ENCODE measurements at regions not wholly inside any gene's neighbourhood (a gene's known extent, or its start where the extent isn't known, plus 50 kb on each side); places are given as distances from the start of the nearest gene placed in this dataset.
"Not testable (repeated sequence)": the region's sequence is repeated elsewhere in the genome, so short reads cannot be mapped to it uniquely, and the experiment has no call there.

GRCh38 chr10:47711428-47711827, 52.0 kb downstream of the SYT15B start:
- intact Hi-C loops (cut with DNase I); DNase-seq: not testable (repeated sequence)

- DNase-seq; intact Hi-C loops (cut with DNase I): not testable (repeated sequence)
These were observed 52.9 kb downstream of the SYT15B start for GRCh38 chr10:47710443-47710842.

GRCh38 chr10:47705698-47706414, 57.5 kb downstream of the SYT15B start:
- intact Hi-C loops (cut with DNase I) = not testable (repeated sequence)
- DNase-seq = peak; percentile 12 to 93 (median 76)

GRCh38 chr10:47701285-47701684, 62.1 kb downstream of the SYT15B start:
- intact Hi-C loops (cut with DNase I); DNase-seq: not testable (repeated sequence)

GRCh38 chr10:47699854-47700253, 63.5 kb downstream of the SYT15B start:
- intact Hi-C loops (cut with DNase I); DNase-seq: not testable (repeated sequence)

DNA sequence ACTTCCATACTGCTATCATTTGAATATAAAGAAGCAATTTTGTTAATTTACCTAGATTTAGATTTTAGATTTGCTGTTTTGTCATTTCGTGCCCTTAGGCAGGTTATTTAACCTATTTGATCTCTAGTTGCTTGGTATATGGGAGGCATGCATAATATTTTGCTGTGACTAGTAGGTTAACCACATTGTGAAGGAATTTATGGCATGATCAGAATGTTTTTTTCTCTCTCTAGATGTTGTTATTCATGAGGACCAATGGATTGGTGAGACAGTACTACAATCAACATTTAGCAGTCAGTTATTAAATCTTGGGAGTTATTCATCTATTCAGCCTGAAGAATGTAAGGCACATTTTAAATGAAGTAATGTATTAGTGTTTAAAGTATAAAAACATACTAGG, 67.2 kb downstream of the SYT15B start:
- not testable (repeated sequence) for DNase-seq

DNA sequence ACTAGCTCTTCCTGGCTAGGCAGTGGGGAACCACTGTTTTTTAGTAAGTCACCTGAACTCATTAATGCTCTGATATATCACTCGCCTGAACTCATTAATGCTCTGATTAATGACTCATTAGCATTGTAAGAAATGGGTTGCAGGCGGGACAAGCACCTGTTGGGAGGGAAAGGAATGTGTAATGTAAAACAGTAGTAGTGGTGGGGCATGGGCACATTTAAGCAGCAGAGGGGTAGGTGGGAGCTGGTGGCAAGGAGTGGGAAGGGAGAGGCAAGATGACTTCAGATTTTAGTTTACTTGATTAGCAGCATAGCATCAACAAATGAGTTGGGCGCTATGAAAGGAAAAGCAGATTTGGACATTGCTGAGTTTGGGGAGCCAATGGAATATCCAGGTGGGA, 68.2 kb downstream of the SYT15B start:
- DNase-seq; intact Hi-C loops (cut with DNase I): not testable (repeated sequence)

More for the DNA sequence above, 67.2 kb downstream of the SYT15B start:
- intact Hi-C loops (cut with DNase I) = not testable (repeated sequence)

DNA sequence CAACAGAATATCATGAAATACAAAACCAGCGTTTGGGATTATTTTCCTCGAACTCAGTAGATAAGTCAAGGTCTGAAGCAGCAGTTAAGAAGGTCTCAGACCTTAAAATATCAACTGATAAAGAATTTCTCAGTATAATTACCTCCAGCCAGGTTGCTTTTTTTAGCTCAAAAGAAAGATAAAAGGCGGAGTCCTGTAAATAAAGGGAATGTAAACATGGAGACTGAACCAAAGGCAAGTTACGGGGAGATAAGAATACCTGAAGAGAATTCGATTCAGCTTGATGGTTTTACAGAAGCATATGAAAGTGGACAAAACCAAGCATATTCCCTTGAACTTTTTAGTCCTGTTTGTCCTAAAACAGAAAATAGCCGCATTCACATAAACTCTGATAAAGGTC, 73.1 kb downstream of the SYT15B start:
- DNase-seq; intact Hi-C loops (cut with DNase I): not testable (repeated sequence)

- intact Hi-C loops (cut with DNase I); DNase-seq: not testable (repeated sequence)
These were observed 79.4 kb downstream of the SYT15B start for GRCh38 chr10:47683826-47684475.

DNA sequence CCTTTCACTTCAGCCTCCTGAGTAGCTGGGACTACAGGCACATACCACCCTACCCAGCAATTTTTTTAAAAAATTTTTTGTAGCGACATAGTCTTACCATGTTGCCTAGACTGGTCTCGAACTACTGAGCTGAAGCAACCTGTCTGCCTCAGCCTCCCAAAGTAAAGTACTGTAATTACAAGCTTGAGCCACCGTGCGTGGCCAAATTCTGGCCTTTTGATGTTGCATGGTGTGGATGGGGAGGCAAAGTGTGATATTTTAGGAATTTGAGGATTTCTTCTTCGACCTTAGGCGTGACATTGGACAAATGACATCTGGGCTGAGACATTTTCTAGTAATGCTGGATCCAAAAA, 81.8 kb downstream of the SYT15B start:
- DNase-seq; intact Hi-C loops (cut with DNase I): not testable (repeated sequence)

GRCh38 chr10:47680848-47681637, 82.3 kb downstream of the SYT15B start:
- intact Hi-C loops (cut with DNase I); DNase-seq: not testable (repeated sequence)

DNA sequence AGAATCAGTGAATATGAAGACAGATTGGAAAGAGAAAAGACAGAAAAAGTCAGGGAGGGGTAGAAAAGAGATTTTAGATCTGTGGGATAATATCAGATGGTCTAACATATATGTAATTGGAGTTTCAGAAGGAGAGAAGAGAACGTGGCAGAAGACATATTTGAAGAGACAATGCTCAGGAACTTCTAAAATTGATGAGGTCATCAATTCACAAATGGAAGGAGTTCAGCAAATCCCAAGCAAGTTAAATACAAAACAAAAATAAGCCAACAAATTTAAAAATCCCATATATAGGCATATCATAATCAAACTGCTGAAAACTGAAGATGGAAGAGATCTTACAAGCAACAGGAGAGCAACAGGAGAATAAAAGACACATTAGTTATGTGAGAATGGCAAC, 87.3 kb downstream of the SYT15B start:
- DNase-seq; intact Hi-C loops (cut with DNase I): not testable (repeated sequence)

DNA sequence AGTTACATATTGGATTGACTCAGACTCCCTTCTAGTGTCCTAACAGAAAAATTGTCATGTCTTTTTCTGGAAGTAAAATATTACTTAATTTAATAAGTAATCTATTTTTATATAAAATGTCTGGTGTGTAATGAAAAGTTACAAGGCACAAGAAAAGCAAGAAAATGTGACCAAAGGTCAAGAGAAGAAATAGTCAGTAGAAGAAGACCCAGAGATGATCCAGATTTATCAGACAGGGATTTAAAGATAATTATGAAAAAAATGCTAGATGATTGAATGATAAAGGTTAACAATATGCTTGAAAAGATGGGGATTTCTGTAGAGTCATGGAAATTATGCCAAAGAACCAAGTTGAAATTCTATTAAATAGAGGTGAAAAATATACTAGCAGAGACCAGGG, 87.8 kb downstream of the SYT15B start:
- intact Hi-C loops (cut with DNase I) = not testable (repeated sequence)

DNA sequence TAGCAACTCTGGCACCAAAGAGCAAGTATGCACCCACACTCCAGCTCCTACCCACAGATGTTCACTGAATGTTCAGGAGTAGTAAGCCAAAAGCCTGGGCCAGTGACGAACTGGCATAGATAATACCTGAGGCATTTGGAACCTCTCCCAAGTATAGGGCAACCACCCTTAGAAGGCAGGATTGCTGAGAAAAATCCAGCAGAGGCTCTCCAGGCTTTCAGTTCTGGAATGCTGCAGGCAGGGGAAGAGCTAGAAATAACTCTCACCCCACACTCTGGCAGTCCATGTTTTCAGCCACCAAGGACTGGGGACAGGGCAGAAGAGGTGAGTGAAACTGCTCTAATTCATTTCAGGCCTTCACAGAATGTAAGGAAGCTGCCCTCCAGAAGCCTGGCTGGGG, 90.3 kb downstream of the SYT15B start:
- intact Hi-C loops (cut with DNase I); DNase-seq: not testable (repeated sequence)

More for the DNA sequence above, 87.8 kb downstream of the SYT15B start:
- DNase-seq = not testable (repeated sequence)

DNA sequence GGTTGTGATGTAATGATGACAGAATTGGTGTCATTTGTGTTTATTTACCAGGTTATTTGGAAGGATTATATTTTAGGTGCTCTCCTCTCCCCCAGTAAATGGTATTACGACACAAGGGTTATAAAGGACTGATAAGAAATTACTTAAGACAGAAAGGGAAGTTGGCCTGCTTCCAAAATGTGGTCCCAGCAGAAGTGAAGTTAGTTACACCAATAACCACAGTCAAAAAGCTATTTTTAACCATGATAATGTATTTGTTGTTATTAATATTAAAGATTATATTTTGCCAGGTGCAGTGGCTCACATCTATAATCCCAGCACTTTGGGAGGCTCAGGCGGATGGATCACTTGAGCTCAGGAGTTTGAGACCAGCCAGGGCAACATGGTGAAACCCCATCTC, 92.5 kb downstream of the SYT15B start:
- intact Hi-C loops (cut with DNase I) = not testable (repeated sequence)

DNA sequence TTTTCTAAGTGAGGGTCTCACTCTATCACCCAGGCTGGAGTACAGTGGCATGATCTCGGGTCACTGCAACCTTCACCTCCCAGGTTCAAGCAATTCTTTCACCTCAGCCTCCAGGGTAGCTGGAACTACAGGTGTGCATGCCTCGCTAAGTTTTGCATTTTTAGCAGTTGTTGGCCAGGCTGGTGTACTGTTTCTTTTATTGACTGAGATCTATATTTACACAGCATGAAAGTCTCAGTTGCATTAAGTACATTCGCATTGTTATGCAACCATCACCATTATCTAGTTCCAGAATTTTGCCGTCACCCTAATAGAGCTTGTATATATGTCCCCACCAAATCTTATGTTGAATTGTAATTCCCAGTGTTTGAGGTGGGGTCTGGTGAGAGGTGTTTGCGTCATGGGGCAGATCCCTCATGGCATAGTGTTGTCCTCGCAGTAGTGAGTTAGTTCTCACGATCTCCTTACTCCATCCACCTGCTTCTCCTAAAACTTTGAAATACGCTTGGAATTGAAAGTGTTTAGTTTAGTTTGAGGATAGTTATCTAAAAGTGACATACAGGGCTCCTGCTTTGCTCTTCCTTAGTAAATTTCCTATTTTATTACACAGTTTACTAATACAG, 101.3 kb downstream of the SYT15B start:
- DNase-seq; intact Hi-C loops (cut with DNase I): not testable (repeated sequence)

More for the DNA sequence above, 92.5 kb downstream of the SYT15B start:
- not testable (repeated sequence) for DNase-seq

GRCh38 chr10:47656732-47657131, 106.7 kb downstream of the SYT15B start:
- DNase-seq; intact Hi-C loops (cut with DNase I): not testable (repeated sequence)

GRCh38 chr10:47654161-47654560, 109.2 kb downstream of the SYT15B start:
- DNase-seq; intact Hi-C loops (cut with DNase I): not testable (repeated sequence)

GRCh38 chr10:47648594-47648993, 114.8 kb downstream of the SYT15B start:
- intact Hi-C loops (cut with DNase I); DNase-seq: not testable (repeated sequence)
